ENCODE measurements at regions not wholly inside any gene's neighbourhood (a gene's known extent, or its start where the extent isn't known, plus 50 kb on each side); places are given as distances from the start of the nearest gene placed in this dataset.

GRCh38 chr21:29486306-29486807 is 187.6 kb downstream of the BACH1 start:
- TF ChIP-seq EP300 (IDR thresholded peaks at IDR 0.05; ENCODE audit: borderline replicate concordance) = no peak
